ENCODE measurements at regions not wholly inside any gene's neighbourhood (a gene's known extent, or its start where the extent isn't known, plus 50 kb on each side); places are given as distances from the start of the nearest gene placed in this dataset.

- no peak for DNase-seq
- H3K27me3 Mint-ChIP-seq, result no peaks in the 10 kb centered on the region
- intact Hi-C loops (cut with micrococcal nuclease), result no loop called here
- no peaks in the 10 kb centered on the region for H3K4me1 Mint-ChIP-seq
- no peak overlapping the region for H3K4me3 Mint-ChIP-seq
- POLR2A ChIA-PET, result no interaction called here
- no peak for TF ChIP-seq CTCF (IDR thresholded peaks at IDR 0.05)
- no peak overlapping the region for H3K27ac Mint-ChIP-seq
- peaks cover 11% of the 10 kb centered on the region for H3K9me3 Mint-ChIP-seq
- no peak for ATAC-seq (ENCODE audit: low read depth)
- CTCF ChIA-PET, result no interaction called here
- no peaks in the 10 kb centered on the region for H3K36me3 Mint-ChIP-seq (ENCODE audit: low read depth)
Measured at GRCh38 chr1:239943761-239944160, 147.9 kb upstream of the FMN2 start.

GRCh38 chr1:239944666-239945065 lies 147.0 kb upstream of the FMN2 start:
- H3K4me3 Mint-ChIP-seq, result no peak overlapping the region
- DNase-seq (no peak), ATAC-seq (ENCODE audit: low read depth) (no peak)
- POLR2A ChIA-PET, result no interaction called here
- CTCF ChIA-PET, result no interaction called here
- H3K9me3 Mint-ChIP-seq, result peaks cover 11% of the 10 kb centered on the region
- no peaks in the 10 kb centered on the region for H3K27me3 Mint-ChIP-seq
- intact Hi-C loops (cut with micrococcal nuclease), result no loop called here
- no peaks in the 10 kb centered on the region for H3K36me3 Mint-ChIP-seq (ENCODE audit: low read depth)
- no peaks in the 10 kb centered on the region for H3K4me1 Mint-ChIP-seq
- no peak for TF ChIP-seq CTCF (IDR thresholded peaks at IDR 0.05)
- no peak overlapping the region for H3K27ac Mint-ChIP-seq

GRCh38 chr1:239947801-239948200 lies 143.9 kb upstream of the FMN2 start:
- TF ChIP-seq CTCF (IDR thresholded peaks at IDR 0.05), result no peak
- POLR2A ChIA-PET, result no interaction called here
- no peak for ATAC-seq (ENCODE audit: low read depth)
- H3K4me1 Mint-ChIP-seq, result no peaks in the 10 kb centered on the region
- H3K9me3 Mint-ChIP-seq, result peaks cover 7% of the 10 kb centered on the region
- intact Hi-C loops (cut with micrococcal nuclease), result no loop called here
- H3K36me3 Mint-ChIP-seq (ENCODE audit: low read depth), result no peaks in the 10 kb centered on the region
- H3K4me3 Mint-ChIP-seq, result no peak overlapping the region
- CTCF ChIA-PET, result interaction anchor here (0.8 kb wide), 1 partner anchor 10 kb away, joined by 4 read pairs; no protein-coding TSS in a partner anchor
- no peaks in the 10 kb centered on the region for H3K27me3 Mint-ChIP-seq
- no peak overlapping the region for H3K27ac Mint-ChIP-seq
- no peak for DNase-seq

GRCh38 chr1:239951511-239952140 lies 140.1 kb upstream of the FMN2 start:
- ATAC-seq (ENCODE audit: low read depth), result no peak
- Mint-ChIP-seq H3K9me3 (no peaks in the 10 kb centered on the region), H3K36me3 (ENCODE audit: low read depth) (no peaks in the 10 kb centered on the region), H3K4me1 (no peaks in the 10 kb centered on the region), H3K4me3 (no peak overlapping the region), H3K27me3 (no peaks in the 10 kb centered on the region), H3K27ac (no peak overlapping the region)
- CTCF ChIA-PET, result interaction anchor here (0.6 to 2.8 kb wide), 7 partner anchors 9 to 198 kb away, joined by 3 to 9 read pairs (median 4); no protein-coding TSS in a partner anchor
- no peak for DNase-seq
- POLR2A ChIA-PET, result no interaction called here
- TF ChIP-seq CTCF (IDR thresholded peaks at IDR 0.05), result no peak
- intact Hi-C loops (cut with micrococcal nuclease), result loop anchor here (1.0 kb wide), 1 partner anchor 25 kb away; no protein-coding TSS in a partner anchor

- H3K4me1 Mint-ChIP-seq, result no peaks in the 10 kb centered on the region
- DNase-seq (no peak), ATAC-seq (ENCODE audit: low read depth) (no peak)
- TF ChIP-seq CTCF (IDR thresholded peaks at IDR 0.05), result no peak
- intact Hi-C loops (cut with micrococcal nuclease), result no loop called here
- POLR2A ChIA-PET, result no interaction called here
- H3K9me3 Mint-ChIP-seq, result no peaks in the 10 kb centered on the region
- CTCF ChIA-PET, result interaction anchor here (0.6 to 2.8 kb wide), 7 partner anchors 8 to 235 kb away, joined by 3 to 9 read pairs (median 4); no protein-coding TSS in a partner anchor
- no peak overlapping the region for H3K4me3 Mint-ChIP-seq
- no peak overlapping the region for H3K27ac Mint-ChIP-seq
- no peaks in the 10 kb centered on the region for H3K27me3 Mint-ChIP-seq
- H3K36me3 Mint-ChIP-seq (ENCODE audit: low read depth), result no peaks in the 10 kb centered on the region
Measured at GRCh38 chr1:239952348-239953308, 139.1 kb upstream of the FMN2 start.

Measured in activated B cell treated with CpG ODN at 0.5 μM for 24 hours (primary cell).